ENCODE measurements at regions not wholly inside any gene's neighbourhood (a gene's known extent, or its start where the extent isn't known, plus 50 kb on each side); places are given as distances from the start of the nearest gene placed in this dataset.

DNA sequence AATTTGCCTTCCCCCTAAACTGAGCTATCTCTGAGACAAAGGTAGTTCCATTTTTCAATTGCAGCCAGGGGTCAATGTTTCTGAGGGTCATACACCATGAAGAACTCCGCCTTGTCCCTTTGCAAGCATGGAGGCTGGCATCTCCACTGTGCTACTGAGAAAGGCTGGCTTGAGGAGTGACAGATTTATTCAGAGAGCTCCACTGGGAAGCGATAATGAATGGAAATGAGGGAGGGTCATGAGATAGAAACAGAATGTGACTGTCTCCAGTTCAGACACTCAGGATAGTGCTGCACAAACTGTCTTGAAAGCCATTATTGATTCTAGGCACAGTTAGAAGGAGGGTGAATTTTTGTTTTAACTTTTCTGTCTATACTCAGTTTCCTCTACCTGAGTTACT, 197.5 kb downstream of the ZNF326 start (continued):
- TF ChIP-seq PRDM15 (CRISPR knock-in tag; IDR thresholded peaks at IDR 0.05) (no peak), NFE2L1 (CRISPR knock-in tag; IDR thresholded peaks at IDR 0.05) (no peak), NR1H2 (CRISPR knock-in tag; IDR thresholded peaks at IDR 0.05) (no peak), MYBL2 (CRISPR knock-in tag; IDR thresholded peaks at IDR 0.05) (no peak)
- TF ChIP-seq, protein P1, sequence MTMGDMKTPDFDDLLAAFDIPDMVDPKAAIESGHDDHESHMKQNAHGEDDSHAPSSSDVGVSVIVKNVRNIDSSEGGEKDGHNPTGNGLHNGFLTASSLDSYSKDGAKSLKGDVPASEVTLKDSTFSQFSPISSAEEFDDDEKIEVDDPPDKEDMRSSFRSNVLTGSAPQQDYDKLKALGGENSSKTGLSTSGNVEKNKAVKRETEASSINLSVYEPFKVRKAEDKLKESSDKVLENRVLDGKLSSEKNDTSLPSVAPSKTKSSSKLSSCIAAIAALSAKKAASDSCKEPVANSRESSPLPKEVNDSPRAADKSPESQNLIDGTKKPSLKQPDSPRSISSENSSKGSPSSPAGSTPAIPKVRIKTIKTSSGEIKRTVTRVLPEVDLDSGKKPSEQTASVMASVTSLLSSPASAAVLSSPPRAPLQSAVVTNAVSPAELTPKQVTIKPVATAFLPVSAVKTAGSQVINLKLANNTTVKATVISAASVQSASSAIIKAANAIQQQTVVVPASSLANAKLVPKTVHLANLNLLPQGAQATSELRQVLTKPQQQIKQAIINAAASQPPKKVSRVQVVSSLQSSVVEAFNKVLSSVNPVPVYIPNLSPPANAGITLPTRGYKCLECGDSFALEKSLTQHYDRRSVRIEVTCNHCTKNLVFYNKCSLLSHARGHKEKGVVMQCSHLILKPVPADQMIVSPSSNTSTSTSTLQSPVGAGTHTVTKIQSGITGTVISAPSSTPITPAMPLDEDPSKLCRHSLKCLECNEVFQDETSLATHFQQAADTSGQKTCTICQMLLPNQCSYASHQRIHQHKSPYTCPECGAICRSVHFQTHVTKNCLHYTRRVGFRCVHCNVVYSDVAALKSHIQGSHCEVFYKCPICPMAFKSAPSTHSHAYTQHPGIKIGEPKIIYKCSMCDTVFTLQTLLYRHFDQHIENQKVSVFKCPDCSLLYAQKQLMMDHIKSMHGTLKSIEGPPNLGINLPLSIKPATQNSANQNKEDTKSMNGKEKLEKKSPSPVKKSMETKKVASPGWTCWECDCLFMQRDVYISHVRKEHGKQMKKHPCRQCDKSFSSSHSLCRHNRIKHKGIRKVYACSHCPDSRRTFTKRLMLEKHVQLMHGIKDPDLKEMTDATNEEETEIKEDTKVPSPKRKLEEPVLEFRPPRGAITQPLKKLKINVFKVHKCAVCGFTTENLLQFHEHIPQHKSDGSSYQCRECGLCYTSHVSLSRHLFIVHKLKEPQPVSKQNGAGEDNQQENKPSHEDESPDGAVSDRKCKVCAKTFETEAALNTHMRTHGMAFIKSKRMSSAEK (CRISPR knock-in tag; IDR thresholded peaks at IDR 0.05; ENCODE audit: borderline replicate concordance) = no peak
- TF ChIP-seq, protein P2, sequence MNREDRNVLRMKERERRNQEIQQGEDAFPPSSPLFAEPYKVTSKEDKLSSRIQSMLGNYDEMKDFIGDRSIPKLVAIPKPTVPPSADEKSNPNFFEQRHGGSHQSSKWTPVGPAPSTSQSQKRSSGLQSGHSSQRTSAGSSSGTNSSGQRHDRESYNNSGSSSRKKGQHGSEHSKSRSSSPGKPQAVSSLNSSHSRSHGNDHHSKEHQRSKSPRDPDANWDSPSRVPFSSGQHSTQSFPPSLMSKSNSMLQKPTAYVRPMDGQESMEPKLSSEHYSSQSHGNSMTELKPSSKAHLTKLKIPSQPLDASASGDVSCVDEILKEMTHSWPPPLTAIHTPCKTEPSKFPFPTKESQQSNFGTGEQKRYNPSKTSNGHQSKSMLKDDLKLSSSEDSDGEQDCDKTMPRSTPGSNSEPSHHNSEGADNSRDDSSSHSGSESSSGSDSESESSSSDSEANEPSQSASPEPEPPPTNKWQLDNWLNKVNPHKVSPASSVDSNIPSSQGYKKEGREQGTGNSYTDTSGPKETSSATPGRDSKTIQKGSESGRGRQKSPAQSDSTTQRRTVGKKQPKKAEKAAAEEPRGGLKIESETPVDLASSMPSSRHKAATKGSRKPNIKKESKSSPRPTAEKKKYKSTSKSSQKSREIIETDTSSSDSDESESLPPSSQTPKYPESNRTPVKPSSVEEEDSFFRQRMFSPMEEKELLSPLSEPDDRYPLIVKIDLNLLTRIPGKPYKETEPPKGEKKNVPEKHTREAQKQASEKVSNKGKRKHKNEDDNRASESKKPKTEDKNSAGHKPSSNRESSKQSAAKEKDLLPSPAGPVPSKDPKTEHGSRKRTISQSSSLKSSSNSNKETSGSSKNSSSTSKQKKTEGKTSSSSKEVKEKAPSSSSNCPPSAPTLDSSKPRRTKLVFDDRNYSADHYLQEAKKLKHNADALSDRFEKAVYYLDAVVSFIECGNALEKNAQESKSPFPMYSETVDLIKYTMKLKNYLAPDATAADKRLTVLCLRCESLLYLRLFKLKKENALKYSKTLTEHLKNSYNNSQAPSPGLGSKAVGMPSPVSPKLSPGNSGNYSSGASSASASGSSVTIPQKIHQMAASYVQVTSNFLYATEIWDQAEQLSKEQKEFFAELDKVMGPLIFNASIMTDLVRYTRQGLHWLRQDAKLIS (CRISPR knock-in tag; IDR thresholded peaks at IDR 0.05; ENCODE audit: borderline replicate concordance) = no peak

- no peak overlapping the region for H3K4me3 Mint-ChIP-seq
- ATAC-seq = no peak
- no peaks in the 10 kb centered on the region for H3K36me3 Mint-ChIP-seq
- no peaks in the 10 kb centered on the region for H3K4me1 Mint-ChIP-seq
- TF ChIP-seq ZMAT4 (CRISPR knock-in tag; IDR thresholded peaks at IDR 0.05) (no peak), JUN (CRISPR knock-in tag; IDR thresholded peaks at IDR 0.05) (no peak), RORB (CRISPR knock-in tag; IDR thresholded peaks at IDR 0.05) (no peak), ATF3 (CRISPR knock-in tag; conservative IDR thresholded peaks at IDR 0.05) (no peak), ZNF423 (CRISPR knock-in tag; IDR thresholded peaks at IDR 0.05) (no peak), SOX15 (CRISPR knock-in tag; IDR thresholded peaks at IDR 0.05) (no peak), CBFB (CRISPR knock-in tag; IDR thresholded peaks at IDR 0.05; ENCODE audit: low read depth) (no peak), ZNF317 (CRISPR knock-in tag; IDR thresholded peaks at IDR 0.05; ENCODE audit: borderline replicate concordance, low read depth) (no peak), HMGA2 (CRISPR knock-in tag; IDR thresholded peaks at IDR 0.05) (no peak), PRRX2 (CRISPR knock-in tag; IDR thresholded peaks at IDR 0.05) (no peak)
- TF ChIP-seq, protein P3, sequence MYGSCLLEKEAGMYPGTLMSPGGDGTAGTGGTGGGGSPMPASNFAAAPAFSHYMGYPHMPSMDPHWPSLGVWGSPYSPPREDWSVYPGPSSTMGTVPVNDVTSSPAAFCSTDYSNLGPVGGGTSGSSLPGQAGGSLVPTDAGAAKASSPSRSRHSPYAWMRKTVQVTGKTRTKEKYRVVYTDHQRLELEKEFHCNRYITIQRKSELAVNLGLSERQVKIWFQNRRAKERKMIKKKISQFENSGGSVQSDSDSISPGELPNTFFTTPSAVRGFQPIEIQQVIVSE (CRISPR knock-in tag; IDR thresholded peaks at IDR 0.05; ENCODE audit: borderline replicate concordance) = no peak
- no peak overlapping the region for H3K27ac Mint-ChIP-seq
- H3K27me3 Mint-ChIP-seq (ENCODE audit: low read depth) = no peaks in the 10 kb centered on the region
- POLR2A ChIA-PET = no interaction called here
- CTCF ChIA-PET = no interaction called here
- H3K9me3 Mint-ChIP-seq = no peaks in the 10 kb centered on the region
- no peak for DNase-seq (ENCODE audit: low spot score)
These were observed 195.6 kb downstream of the ZNF326 start for GRCh38 chr1:90190523-90190922.

Data from WTC11 (cell line).